GM12878 (cell line): ENCODE measurements at regions not wholly inside any gene's neighbourhood (a gene's known extent, or its start where the extent isn't known, plus 50 kb on each side); places are given as distances from the start of the nearest gene placed in this dataset.

ENCODE experiments used
- CBX5 ChIP-seq: sonication (generic); IDR thresholded peaks from 2 replicates; pipeline ENCODE4 v1.6.1; 2016; ENCODE audit warnings: low read depth, moderate library complexity, mild to moderate bottlenecking, inconsistent platforms
- TF ChIP-seq, protein P1 (sequence below), 3 experiments: IDR thresholded peaks in 2 of 3; conservative IDR thresholded peaks in 1 of 3; 2 replicates each; pipeline ENCODE4 v1.5.1; 2011; ENCODE audit warnings: low read depth in 3 of 3, low read length in 3 of 3, mild to moderate bottlenecking in 3 of 3, control low read depth in 2 of 3, moderate library complexity in 2 of 3, inconsistent platforms in 1 of 3, mixed read lengths in 1 of 3; ENCODE audit not compliant: control insufficient read depth in 2 of 3, insufficient read depth in 1 of 3; ENCODE audit errors: extremely low read depth in 1 of 3

DNA sequence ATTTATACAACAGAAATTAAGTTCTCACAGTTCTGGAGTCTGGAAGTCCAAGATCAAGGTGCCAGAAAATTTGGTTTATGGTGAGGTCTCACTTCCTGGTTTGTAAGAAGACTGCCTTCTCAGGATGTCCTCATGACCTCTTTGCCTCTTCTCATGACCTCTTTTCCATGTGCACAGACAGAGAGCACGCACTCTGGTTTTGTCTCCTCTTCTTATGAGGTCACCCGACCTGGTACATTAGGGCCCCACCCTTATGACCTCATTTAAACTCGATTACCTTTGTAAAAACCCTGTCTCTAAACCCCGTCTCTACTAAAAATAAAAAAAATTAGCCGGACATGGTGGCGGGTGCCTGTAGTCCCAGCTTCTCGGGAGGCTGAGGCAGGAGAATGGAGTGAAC lies 155.9 kb downstream of the KIT start:
- no peak for TF ChIP-seq CBX5
- TF ChIP-seq, protein P1, sequence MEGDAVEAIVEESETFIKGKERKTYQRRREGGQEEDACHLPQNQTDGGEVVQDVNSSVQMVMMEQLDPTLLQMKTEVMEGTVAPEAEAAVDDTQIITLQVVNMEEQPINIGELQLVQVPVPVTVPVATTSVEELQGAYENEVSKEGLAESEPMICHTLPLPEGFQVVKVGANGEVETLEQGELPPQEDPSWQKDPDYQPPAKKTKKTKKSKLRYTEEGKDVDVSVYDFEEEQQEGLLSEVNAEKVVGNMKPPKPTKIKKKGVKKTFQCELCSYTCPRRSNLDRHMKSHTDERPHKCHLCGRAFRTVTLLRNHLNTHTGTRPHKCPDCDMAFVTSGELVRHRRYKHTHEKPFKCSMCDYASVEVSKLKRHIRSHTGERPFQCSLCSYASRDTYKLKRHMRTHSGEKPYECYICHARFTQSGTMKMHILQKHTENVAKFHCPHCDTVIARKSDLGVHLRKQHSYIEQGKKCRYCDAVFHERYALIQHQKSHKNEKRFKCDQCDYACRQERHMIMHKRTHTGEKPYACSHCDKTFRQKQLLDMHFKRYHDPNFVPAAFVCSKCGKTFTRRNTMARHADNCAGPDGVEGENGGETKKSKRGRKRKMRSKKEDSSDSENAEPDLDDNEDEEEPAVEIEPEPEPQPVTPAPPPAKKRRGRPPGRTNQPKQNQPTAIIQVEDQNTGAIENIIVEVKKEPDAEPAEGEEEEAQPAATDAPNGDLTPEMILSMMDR (IDR thresholded peaks at IDR 0.05 in 2 of 3, conservative IDR thresholded peaks at IDR 0.05 in 1 of 3; ENCODE audit: control insufficient read depth in 2 of 3, extremely low read depth in 1 of 3, insufficient read depth in 1 of 3, low read depth in 3 of 3, low read length in 3 of 3) = no peak
